Liver (tissue), 8 donors: ENCODE measurements at regions not wholly inside any gene's neighbourhood (a gene's known extent, or its start where the extent isn't known, plus 50 kb on each side); places are given as distances from the start of the nearest gene placed in this dataset.

Experiments used
- DNase-seq: peaks from one replicate; pipeline ENCODE4 v3.0.0-alpha.2; 2017; ENCODE audit warnings: low spot score
- H3K27ac ChIP-seq, 2 donors: one replicate each; pipeline ENCODE4 v1.7.0; 2013; ENCODE audit warnings: inconsistent platforms in 2 of 2, low read length in 2 of 2, control low read depth in 1 of 2, low read depth in 1 of 2, mild to moderate bottlenecking in 1 of 2
- H3K27me3 ChIP-seq, 4 donors: one replicate each; pipeline versions ENCODE4 v1.6.1 to v1.7.0; 2013; ENCODE audit warnings: low read length in 3 of 4, inconsistent platforms in 1 of 4, mild to moderate bottlenecking in 1 of 4, moderate library complexity in 1 of 4; ENCODE audit not compliant: control insufficient read depth in 4 of 4, insufficient read depth in 4 of 4
- H3K36me3 ChIP-seq, 4 donors: one replicate each; pipeline versions ENCODE4 v1.6.1 to v1.7.0; 2013; ENCODE audit warnings: low read length in 3 of 4, mild to moderate bottlenecking in 3 of 4, low read depth in 1 of 4, moderate library complexity in 1 of 4; ENCODE audit not compliant: control insufficient read depth in 4 of 4, insufficient read depth in 3 of 4
- H3K4me1 ChIP-seq, 4 donors: one replicate each; pipeline versions ENCODE4 v1.6.1 to v1.7.0; 2013; ENCODE audit warnings: low read length in 3 of 4, mild to moderate bottlenecking in 3 of 4, moderate library complexity in 1 of 4; ENCODE audit not compliant: control insufficient read depth in 4 of 4, insufficient read depth in 4 of 4
- H3K4me3 ChIP-seq, 3 donors: one replicate each; pipeline versions ENCODE4 v1.6.1 to v1.7.0; 2013; ENCODE audit warnings: low read length in 3 of 3, control low read depth in 1 of 3, low read depth in 1 of 3, mild to moderate bottlenecking in 1 of 3
- H3K9ac ChIP-seq, 2 donors: one replicate each; pipeline ENCODE4 v1.7.0; 2013; ENCODE audit warnings: low read length in 2 of 2, mild to moderate bottlenecking in 2 of 2, moderate library complexity in 2 of 2, control low read depth in 1 of 2, low read depth in 1 of 2
- H3K9me3 ChIP-seq, 4 donors: one replicate each; pipeline versions ENCODE4 v1.6.1 to v1.7.0; 2013; ENCODE audit warnings: low read length in 3 of 4; ENCODE audit not compliant: control insufficient read depth in 4 of 4
- ATF3 ChIP-seq: IDR thresholded peaks from 2 replicates; pipeline ENCODE4 v1.6.1; 2016; ENCODE audit warnings: antibody characterized with exemption
- CTCF ChIP-seq: fragments of 150-350 bp; IDR thresholded peaks from 2 replicates; pipeline ENCODE4 v1.5.1; 2017; ENCODE audit warnings: improper control_type of control experiment, low read depth, low read length; ENCODE audit not compliant: missing input control
- FOXA2 ChIP-seq: IDR thresholded peaks from 2 replicates; pipeline ENCODE4 v1.6.1; 2016; ENCODE audit warnings: antibody characterized with exemption
- GABPA ChIP-seq, 2 donors: IDR thresholded peaks in 1 of 2; conservative IDR thresholded peaks in 1 of 2; 2 replicates each; pipeline ENCODE4 v1.6.1; 2016; ENCODE audit warnings: antibody characterized with exemption in 2 of 2, mild to moderate bottlenecking in 1 of 2, moderate library complexity in 1 of 2
- HNF4G ChIP-seq: IDR thresholded peaks from 2 replicates; pipeline ENCODE4 v1.6.1; 2016; ENCODE audit warnings: antibody characterized with exemption
- JUND ChIP-seq, 2 donors: IDR thresholded peaks; 2 replicates each; pipeline ENCODE4 v1.6.1; 2016; ENCODE audit warnings: antibody characterized with exemption in 2 of 2
- RXRA ChIP-seq, 2 donors: IDR thresholded peaks; 2 replicates each; pipeline ENCODE4 v1.6.1; 2017 to 2018; ENCODE audit warnings: antibody characterized with exemption in 2 of 2, mild to moderate bottlenecking in 1 of 2
- SP1 ChIP-seq: IDR thresholded peaks from 2 replicates; pipeline ENCODE4 v1.6.1; 2018; ENCODE audit warnings: antibody characterized with exemption, mild to moderate bottlenecking
- TAF1 ChIP-seq: conservative IDR thresholded peaks from 2 replicates; pipeline ENCODE4 v1.6.1; 2016; ENCODE audit warnings: antibody characterized with exemption, mild to moderate bottlenecking
- YY1 ChIP-seq: IDR thresholded peaks from 2 replicates; pipeline ENCODE4 v1.6.1; 2016; ENCODE audit warnings: antibody characterized with exemption, mild to moderate bottlenecking
- WGBS: extraction: QIAGEN DNeasy Blood & Tissue Kit; methylation state at CpG from one replicate; pipeline ENCODE4 v1.1.7; 2013; 5-methylcytosine and 5-hydroxymethylcytosine counted together
- TF ChIP-seq, protein P1 (sequence below): IDR thresholded peaks from 2 replicates; pipeline ENCODE4 v1.6.1; 2016; ENCODE audit warnings: antibody characterized with exemption
- TF ChIP-seq, protein P2 (sequence below): IDR thresholded peaks from 2 replicates; pipeline ENCODE4 v1.6.1; 2016; ENCODE audit warnings: antibody characterized with exemption, mild to moderate bottlenecking
- TF ChIP-seq, protein P3 (sequence below): IDR thresholded peaks from 2 replicates; pipeline ENCODE4 v1.6.1; 2016; ENCODE audit warnings: antibody characterized with exemption
- donor health status: healthy.
- donor health status: healthy.
- donor health status: healthy.
- donor health status: healthy.
- donor health status: healthy.

- TF ChIP-seq, protein P1, sequence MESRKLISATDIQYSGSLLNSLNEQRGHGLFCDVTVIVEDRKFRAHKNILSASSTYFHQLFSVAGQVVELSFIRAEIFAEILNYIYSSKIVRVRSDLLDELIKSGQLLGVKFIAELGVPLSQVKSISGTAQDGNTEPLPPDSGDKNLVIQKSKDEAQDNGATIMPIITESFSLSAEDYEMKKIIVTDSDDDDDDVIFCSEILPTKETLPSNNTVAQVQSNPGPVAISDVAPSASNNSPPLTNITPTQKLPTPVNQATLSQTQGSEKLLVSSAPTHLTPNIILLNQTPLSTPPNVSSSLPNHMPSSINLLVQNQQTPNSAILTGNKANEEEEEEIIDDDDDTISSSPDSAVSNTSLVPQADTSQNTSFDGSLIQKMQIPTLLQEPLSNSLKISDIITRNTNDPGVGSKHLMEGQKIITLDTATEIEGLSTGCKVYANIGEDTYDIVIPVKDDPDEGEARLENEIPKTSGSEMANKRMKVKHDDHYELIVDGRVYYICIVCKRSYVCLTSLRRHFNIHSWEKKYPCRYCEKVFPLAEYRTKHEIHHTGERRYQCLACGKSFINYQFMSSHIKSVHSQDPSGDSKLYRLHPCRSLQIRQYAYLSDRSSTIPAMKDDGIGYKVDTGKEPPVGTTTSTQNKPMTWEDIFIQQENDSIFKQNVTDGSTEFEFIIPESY = no peak
Observed at GRCh38 chr18:10077986-10078385, 164.2 kb downstream of the VAPA start (continued).

GRCh38 chr18:10080372-10080771, 166.6 kb downstream of the VAPA start:
- H3K9ac ChIP-seq = no peak overlapping the region
- WGBS = 94% methylated on average over 11 of the region's 11 CpGs
- H3K27ac ChIP-seq = no peak overlapping the region
- TF ChIP-seq, protein P2, sequence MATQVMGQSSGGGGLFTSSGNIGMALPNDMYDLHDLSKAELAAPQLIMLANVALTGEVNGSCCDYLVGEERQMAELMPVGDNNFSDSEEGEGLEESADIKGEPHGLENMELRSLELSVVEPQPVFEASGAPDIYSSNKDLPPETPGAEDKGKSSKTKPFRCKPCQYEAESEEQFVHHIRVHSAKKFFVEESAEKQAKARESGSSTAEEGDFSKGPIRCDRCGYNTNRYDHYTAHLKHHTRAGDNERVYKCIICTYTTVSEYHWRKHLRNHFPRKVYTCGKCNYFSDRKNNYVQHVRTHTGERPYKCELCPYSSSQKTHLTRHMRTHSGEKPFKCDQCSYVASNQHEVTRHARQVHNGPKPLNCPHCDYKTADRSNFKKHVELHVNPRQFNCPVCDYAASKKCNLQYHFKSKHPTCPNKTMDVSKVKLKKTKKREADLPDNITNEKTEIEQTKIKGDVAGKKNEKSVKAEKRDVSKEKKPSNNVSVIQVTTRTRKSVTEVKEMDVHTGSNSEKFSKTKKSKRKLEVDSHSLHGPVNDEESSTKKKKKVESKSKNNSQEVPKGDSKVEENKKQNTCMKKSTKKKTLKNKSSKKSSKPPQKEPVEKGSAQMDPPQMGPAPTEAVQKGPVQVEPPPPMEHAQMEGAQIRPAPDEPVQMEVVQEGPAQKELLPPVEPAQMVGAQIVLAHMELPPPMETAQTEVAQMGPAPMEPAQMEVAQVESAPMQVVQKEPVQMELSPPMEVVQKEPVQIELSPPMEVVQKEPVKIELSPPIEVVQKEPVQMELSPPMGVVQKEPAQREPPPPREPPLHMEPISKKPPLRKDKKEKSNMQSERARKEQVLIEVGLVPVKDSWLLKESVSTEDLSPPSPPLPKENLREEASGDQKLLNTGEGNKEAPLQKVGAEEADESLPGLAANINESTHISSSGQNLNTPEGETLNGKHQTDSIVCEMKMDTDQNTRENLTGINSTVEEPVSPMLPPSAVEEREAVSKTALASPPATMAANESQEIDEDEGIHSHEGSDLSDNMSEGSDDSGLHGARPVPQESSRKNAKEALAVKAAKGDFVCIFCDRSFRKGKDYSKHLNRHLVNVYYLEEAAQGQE = no peak
- no peak for TF ChIP-seq RXRA (IDR thresholded peaks at IDR 0.05)
- TF ChIP-seq HNF4G = no peak
- TF ChIP-seq SP1 = no peak
- TF ChIP-seq JUND (IDR thresholded peaks at IDR 0.05) = no peak
- TF ChIP-seq CTCF = no peak
- no peak for TF ChIP-seq FOXA2
- TF ChIP-seq GABPA (IDR thresholded peaks at IDR 0.05 in 1 of 2, conservative IDR thresholded peaks at IDR 0.05 in 1 of 2) = no peak
- no peak for TF ChIP-seq ATF3
- no peak overlapping the region for H3K4me3 ChIP-seq
- no peaks in the 10 kb centered on the region for H3K4me1 ChIP-seq
- H3K27me3 ChIP-seq = peaks cover 0 to 3% (median 0%) of the 10 kb centered on the region in 4 donors
- no peak for DNase-seq
- H3K36me3 ChIP-seq = no peaks in the 10 kb centered on the region
- peaks cover 2 to 17% (median 9%) of the 10 kb centered on the region in 4 donors for H3K9me3 ChIP-seq

- Histone ChIP-seq H3K9ac (no peak overlapping the region), H3K9me3 (peaks cover 2 to 17% (median 9%) of the 10 kb centered on the region in 4 donors), H3K27ac (no peak overlapping the region), H3K4me3 (no peak overlapping the region), H3K36me3 (no peaks in the 10 kb centered on the region), H3K4me1 (no peaks in the 10 kb centered on the region), H3K27me3 (peaks cover 0 to 3% (median 0%) of the 10 kb centered on the region in 4 donors)
- WGBS = 48% methylated on average over 4 of the region's 4 CpGs
- DNase-seq = no peak
- no peak for TF ChIP-seq FOXA2
- TF ChIP-seq TAF1 = no peak
- TF ChIP-seq, protein P3, sequence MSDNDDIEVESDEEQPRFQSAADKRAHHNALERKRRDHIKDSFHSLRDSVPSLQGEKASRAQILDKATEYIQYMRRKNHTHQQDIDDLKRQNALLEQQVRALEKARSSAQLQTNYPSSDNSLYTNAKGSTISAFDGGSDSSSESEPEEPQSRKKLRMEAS = no peak
- TF ChIP-seq, protein P2 = no peak
- TF ChIP-seq YY1 = no peak
- no peak for TF ChIP-seq SP1
Observed at GRCh38 chr18:10081492-10081891, 167.7 kb downstream of the VAPA start.
